Endothelial cell of umbilical vein (primary cell): ENCODE measurements at regions not wholly inside any gene's neighbourhood (a gene's known extent, or its start where the extent isn't known, plus 50 kb on each side); places are given as distances from the start of the nearest gene placed in this dataset.

ENCODE experiments used
- BruUV-seq: library from RNA; stranded (reverse); fragments of 400-500 nt; replicated peaks from 2 replicates; lab custom pipeline; 2021; lab: Mats Ljungman, UMichigan
- CTCF ChIA-PET: fragments of 300-600, 350-600 bp; sonication (Branson Sonifier 250); formaldehyde crosslinking; loops from one replicate; lab custom pipeline; 2021; ENCODE audit warnings: antibody characterized with exemption, inconsistent platforms; lab: Charles Lee
- POLR2A ChIA-PET: fragments of 300-600, 350-600 bp; sonication (Branson Sonifier 250); formaldehyde crosslinking; loops from one replicate; lab custom pipeline; 2021; ENCODE audit warnings: antibody characterized with exemption, inconsistent platforms; lab: Charles Lee
- DNase-seq: peaks from one replicate; pipeline ENCODE4 v3.0.0-alpha.2; 2011; ENCODE audit warnings: low read depth, low spot score
- FAIRE-seq: peaks from 2 replicates; lab custom pipeline; 2011; peaks lifted over from hg19 to GRCh38; lab: Jason Lieb, UNC
- H2AFZ ChIP-seq: 2 replicates; pipeline ENCODE4 v1.6.0; 2012; ENCODE audit warnings: low read depth, low read length, control low read depth, inconsistent platforms
- H3K27ac ChIP-seq: 2 replicates; pipeline ENCODE4 v1.5.1; 2011; ENCODE audit warnings: low read depth, mild to moderate bottlenecking, control low read depth, low read length, moderate library complexity; ENCODE audit not compliant: insufficient read depth
- H3K27me3 ChIP-seq, 2 experiments: 2 replicates each; pipeline versions ENCODE4 v1.6.0 to v1.6.1; 2011; ENCODE audit warnings: low read length in 2 of 2, mixed read lengths in 1 of 2; ENCODE audit not compliant: control insufficient read depth in 2 of 2, insufficient read depth in 2 of 2
- H3K36me3 ChIP-seq, 2 experiments: 2 replicates in 1 of 2; 3 replicates in 1 of 2; pipeline ENCODE4 v1.5.1; 2011; ENCODE audit warnings: low read length in 2 of 2, mild to moderate bottlenecking in 1 of 2, moderate library complexity in 1 of 2; ENCODE audit not compliant: control insufficient read depth in 2 of 2, insufficient read depth in 2 of 2; ENCODE audit errors: extremely low read depth in 1 of 2
- H3K4me1 ChIP-seq: 3 replicates; pipeline ENCODE4 v1.5.1; 2011; ENCODE audit warnings: mild to moderate bottlenecking, low read length; ENCODE audit not compliant: control insufficient read depth, insufficient read depth; ENCODE audit errors: extremely low read depth
- H3K4me2 ChIP-seq: 2 replicates; pipeline ENCODE4 v1.6.1; 2011; ENCODE audit warnings: low read length, control low read depth, mixed read lengths; ENCODE audit not compliant: insufficient read depth
- H3K4me3 ChIP-seq, 3 experiments: fragments of 200-600 bp in 1 of 3; sonication (generic), shearing (Covaris generic) in 1 of 3; replicated peaks in 1 of 3; 2 replicates each; pipeline ENCODE4 v1.5.1; 2011 to 2016; ENCODE audit warnings: control low read depth in 3 of 3, low read length in 3 of 3, mild to moderate bottlenecking in 2 of 3, inconsistent platforms in 1 of 3, low read depth in 1 of 3, moderate library complexity in 1 of 3; ENCODE audit not compliant: insufficient read depth in 1 of 3
- H3K79me2 ChIP-seq: 2 replicates; pipeline ENCODE4 v1.6.0; 2012; ENCODE audit warnings: low read length, inconsistent platforms; ENCODE audit not compliant: control insufficient read depth, insufficient read depth
- H3K9ac ChIP-seq: replicated peaks from 2 replicates; pipeline ENCODE3; 2011; ENCODE audit warnings: low read length, control low read depth; ENCODE audit not compliant: insufficient read depth; ENCODE audit errors: extremely low read depth
- H3K9me1 ChIP-seq: replicated peaks from 3 replicates; pipeline ENCODE4 v1.6.0; 2011; ENCODE audit warnings: mild to moderate bottlenecking, low read length; ENCODE audit not compliant: control insufficient read depth, insufficient read depth; ENCODE audit errors: extremely low read depth
- H3K9me3 ChIP-seq: replicated peaks from 2 replicates; pipeline ENCODE4 v1.5.1; 2012; ENCODE audit warnings: low read length, inconsistent platforms; ENCODE audit not compliant: control insufficient read depth, insufficient read depth
- H4K20me1 ChIP-seq: replicated peaks from 2 replicates; pipeline ENCODE3; 2011; ENCODE audit warnings: mild to moderate bottlenecking, low read length; ENCODE audit not compliant: control insufficient read depth, insufficient read depth; ENCODE audit errors: extremely low read depth
- EZH2 ChIP-seq: IDR thresholded peaks from 2 replicates; pipeline ENCODE4 v1.6.1; 2012; ENCODE audit warnings: borderline replicate concordance, low read depth, mild to moderate bottlenecking, moderate library complexity, low read length, inconsistent platforms; ENCODE audit not compliant: severe bottlenecking
- FOS ChIP-seq: IDR thresholded peaks from 2 replicates; pipeline ENCODE4 v1.6.1; 2011; ENCODE audit warnings: mild to moderate bottlenecking, low read length, moderate library complexity, borderline replicate concordance; ENCODE audit not compliant: insufficient read depth
- GATA2 ChIP-seq: IDR thresholded peaks from 2 replicates; pipeline ENCODE4 v1.7.0; 2011; ENCODE audit warnings: low read depth, mild to moderate bottlenecking, moderate library complexity, mixed read lengths, low read length; ENCODE audit not compliant: insufficient read length, insufficient read depth
- JUN ChIP-seq: IDR thresholded peaks from 2 replicates; pipeline ENCODE4 v1.6.1; 2011; ENCODE audit warnings: borderline replicate concordance, low read depth; ENCODE audit not compliant: insufficient read length, insufficient read depth
- MYC ChIP-seq: IDR thresholded peaks from one replicate; pipeline ENCODE4 v1.6.1; 2011; ENCODE audit warnings: mild to moderate bottlenecking, low read depth, low read length
- POLR2A ChIP-seq: IDR thresholded peaks from 2 replicates; pipeline ENCODE4 v1.6.1; 2012; ENCODE audit warnings: low read depth, mild to moderate bottlenecking, control low read depth, low read length
- POLR2AphosphoS5 ChIP-seq: IDR thresholded peaks from 2 replicates; pipeline ENCODE4 v1.6.1; 2012; ENCODE audit warnings: low read depth, mild to moderate bottlenecking, control low read depth, low read length, moderate library complexity; ENCODE audit not compliant: insufficient read depth
- dilution Hi-C: fragments of 300-500 bp; cut with MboI; formaldehyde crosslinking; loops from one replicate; pipeline ENCODE4 v1.15.0; 2019; ENCODE audit warnings: low sequenced_read_pairs; ENCODE audit not compliant: extremely low pct_ligation_motif_present
- intact Hi-C: fragments of 100-400 bp; cut with micrococcal nuclease; formaldehyde crosslinking; loops from one replicate; pipeline ENCODE4 v1.10.0; 2022
- TF ChIP-seq, protein P1 (sequence below): IDR thresholded peaks from 2 replicates; pipeline ENCODE4 v1.6.1; 2011; ENCODE audit not compliant: insufficient read depth, insufficient read length
- TF ChIP-seq, protein P2 (sequence below), 2 donors: IDR thresholded peaks; 1 replicate in 1 of 2; 2 replicates in 1 of 2; pipeline ENCODE4 v1.5.1; 2011; ENCODE audit warnings: low read length in 2 of 2, mild to moderate bottlenecking in 2 of 2, moderate library complexity in 2 of 2, control low read depth in 1 of 2, inconsistent platforms in 1 of 2, low read depth in 1 of 2; ENCODE audit not compliant: insufficient read depth in 1 of 2; ENCODE audit errors: extremely low read depth in 1 of 2

DNA sequence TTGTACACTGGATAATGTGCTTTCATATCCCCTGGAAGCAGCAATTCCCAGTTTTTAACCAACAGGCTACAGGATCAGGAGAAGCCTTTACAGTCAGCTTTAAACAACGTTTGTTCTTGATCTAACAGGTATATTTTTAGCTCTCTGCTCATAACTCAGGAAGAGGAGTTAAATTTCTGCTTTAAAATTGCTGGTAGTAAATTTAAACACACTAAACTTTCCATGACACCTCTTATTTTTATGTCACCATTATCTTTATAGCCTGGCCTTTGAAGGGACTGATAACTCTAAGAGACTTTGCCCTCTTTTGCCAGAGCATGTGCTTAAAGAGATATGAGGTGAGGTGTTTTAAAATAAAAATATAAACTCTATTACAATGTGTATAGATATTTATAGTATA lies 119.6 kb upstream of the BRINP3 start:
- H3K9ac ChIP-seq, result no peak overlapping the region
- no peaks in the 10 kb centered on the region for H3K36me3 ChIP-seq
- no peak overlapping the region for H3K4me2 ChIP-seq
- ChIA-PET POLR2A (no interaction called here), CTCF (interaction anchor here (0.7 kb wide), 1 partner anchor 10 kb away, joined by 3 read pairs; no protein-coding TSS in a partner anchor)
- dilution Hi-C loops, result no loop called here
- H3K4me3 ChIP-seq, result no peak overlapping the region
- no peaks in the 10 kb centered on the region for H3K9me3 ChIP-seq
- no peaks in the 10 kb centered on the region for H3K4me1 ChIP-seq
- H4K20me1 ChIP-seq, result no peaks in the 10 kb centered on the region
- no peak overlapping the region for H2AFZ ChIP-seq
- no peak overlapping the region for H3K27ac ChIP-seq
- intact Hi-C loops, result no loop called here
- H3K27me3 ChIP-seq, result no peaks in the 10 kb centered on the region
- FAIRE-seq (no peak), DNase-seq (no peak)
- no peaks in the 10 kb centered on the region for H3K79me2 ChIP-seq
- no TSS peak for BruUV-seq
- H3K9me1 ChIP-seq, result no peaks in the 10 kb centered on the region
- TF ChIP-seq POLR2A (no peak), FOS (no peak), MYC (no peak), EZH2 (no peak), POLR2AphosphoS5 (no peak), JUN (no peak), GATA2 (no peak)
- TF ChIP-seq, protein P1, sequence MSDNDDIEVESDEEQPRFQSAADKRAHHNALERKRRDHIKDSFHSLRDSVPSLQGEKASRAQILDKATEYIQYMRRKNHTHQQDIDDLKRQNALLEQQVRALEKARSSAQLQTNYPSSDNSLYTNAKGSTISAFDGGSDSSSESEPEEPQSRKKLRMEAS, result no peak
- TF ChIP-seq, protein P2, sequence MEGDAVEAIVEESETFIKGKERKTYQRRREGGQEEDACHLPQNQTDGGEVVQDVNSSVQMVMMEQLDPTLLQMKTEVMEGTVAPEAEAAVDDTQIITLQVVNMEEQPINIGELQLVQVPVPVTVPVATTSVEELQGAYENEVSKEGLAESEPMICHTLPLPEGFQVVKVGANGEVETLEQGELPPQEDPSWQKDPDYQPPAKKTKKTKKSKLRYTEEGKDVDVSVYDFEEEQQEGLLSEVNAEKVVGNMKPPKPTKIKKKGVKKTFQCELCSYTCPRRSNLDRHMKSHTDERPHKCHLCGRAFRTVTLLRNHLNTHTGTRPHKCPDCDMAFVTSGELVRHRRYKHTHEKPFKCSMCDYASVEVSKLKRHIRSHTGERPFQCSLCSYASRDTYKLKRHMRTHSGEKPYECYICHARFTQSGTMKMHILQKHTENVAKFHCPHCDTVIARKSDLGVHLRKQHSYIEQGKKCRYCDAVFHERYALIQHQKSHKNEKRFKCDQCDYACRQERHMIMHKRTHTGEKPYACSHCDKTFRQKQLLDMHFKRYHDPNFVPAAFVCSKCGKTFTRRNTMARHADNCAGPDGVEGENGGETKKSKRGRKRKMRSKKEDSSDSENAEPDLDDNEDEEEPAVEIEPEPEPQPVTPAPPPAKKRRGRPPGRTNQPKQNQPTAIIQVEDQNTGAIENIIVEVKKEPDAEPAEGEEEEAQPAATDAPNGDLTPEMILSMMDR (IDR thresholded peaks at IDR 0.05; ENCODE audit: extremely low read depth in 1 of 2, insufficient read depth in 1 of 2, low read depth in 1 of 2, low read length in 2 of 2), result no peak
